ENCODE measurements at regions not wholly inside any gene's neighbourhood (a gene's known extent, or its start where the extent isn't known, plus 50 kb on each side); places are given as distances from the start of the nearest gene placed in this dataset.

- no peaks in the 10 kb centered on the region for H4K20me1 ChIP-seq (ENCODE audit: control insufficient read depth, insufficient read depth, low read length, poor library complexity, severe bottlenecking)
- intact Hi-C loops (cut with micrococcal nuclease): loop anchor here (1.0 to 5.0 kb wide), 7 partner anchors 65 to 1010 kb away; no protein-coding TSS in a partner anchor
- Mint-ChIP-seq H3K4me3 (no peak overlapping the region), H3K4me1 (peaks cover 13% of the 10 kb centered on the region), H3K27me3 (no peaks in the 10 kb centered on the region), H3K9me3 (ENCODE audit: insufficient read depth) (no peaks in the 10 kb centered on the region), H3K27ac (no peak overlapping the region)
- peak overlapping the region; percentile 14 for H2AFZ ChIP-seq (ENCODE audit: insufficient read depth, low read depth, low read length, poor library complexity, severe bottlenecking)
- H3K27ac ChIP-seq (ENCODE audit: low read length in 2 of 2): no peak overlapping the region
- no peaks in the 10 kb centered on the region for H3K79me2 ChIP-seq (ENCODE audit: control insufficient read depth, insufficient read depth, low read length)
- no peak overlapping the region for H3K4me3 ChIP-seq (ENCODE audit: control extremely low read depth in 1 of 5, extremely low read depth in 1 of 5, insufficient read depth in 1 of 5, low read depth in 2 of 5, low read length in 4 of 5)
- H3K9ac ChIP-seq (ENCODE audit: low read length): no peak overlapping the region
- H3K36me3 ChIP-seq (replicated peaks in 1 of 2; ENCODE audit: control extremely low read depth in 1 of 2, control insufficient read depth in 1 of 2, extremely low read depth in 1 of 2, insufficient read depth in 2 of 2, low read length in 1 of 2): no peaks in the 10 kb centered on the region
- peaks cover 0 to 3% (median 0%) of the 10 kb centered on the region in 4 experiments for H3K27me3 ChIP-seq (replicated peaks in 1 of 4; ENCODE audit: control extremely low read depth in 1 of 4, control insufficient read depth in 3 of 4, insufficient read depth in 4 of 4, low read length in 3 of 4)
- H3K4me2 ChIP-seq (replicated peaks; ENCODE audit: low read depth, low read length, poor library complexity, severe bottlenecking): peak overlapping the region; percentile 19
- TF ChIP-seq CTCF (IDR thresholded peaks at IDR 0.05) (peak; percentile 85), EZH2 (IDR thresholded peaks at IDR 0.05; ENCODE audit: borderline replicate concordance, insufficient read depth, low read depth, low read length, poor library complexity, severe bottlenecking) (no peak)
- ATAC-seq (ENCODE audit: low read depth): peak; percentile 75
- WGBS (ENCODE audit: insufficient coverage): 62% methylated on average over 16 of the region's 19 CpGs
- DNase-seq: peak; percentile 79
- POLR2A ChIA-PET: interaction anchor here (1.0 to 1.4 kb wide), 2 partner anchors 232 to 525 kb away, joined by 3 to 4 read pairs; no protein-coding TSS in a partner anchor
- peaks cover 7 to 10% of the 10 kb centered on the region in 2 donors for H3K4me1 ChIP-seq (ENCODE audit: control insufficient read depth in 2 of 2, insufficient read depth in 2 of 2, low read length in 2 of 2)
- H3K9me3 ChIP-seq (ENCODE audit: control extremely low read depth in 1 of 3, control insufficient read depth in 2 of 3, insufficient read depth in 1 of 3, low read length in 2 of 3): peaks cover 0 to under 1% (median 0%) of the 10 kb centered on the region in 3 donors
- CTCF ChIA-PET: interaction anchor here (0.5 to 9.6 kb wide), 79 partner anchors 12 to 1025 kb away, joined by 3 to 232 read pairs (median 4); partner anchors contain the start of gene TMEM163
Measured at GRCh38 chr2:133886735-133887675, 318.7 kb upstream of the NCKAP5 start.

- TF ChIP-seq CTCF (IDR thresholded peaks at IDR 0.05): no peak
- CTCF ChIA-PET: interaction anchor here (0.6 to 9.6 kb wide), 40 partner anchors 11 to 564 kb away, joined by 3 to 232 read pairs (median 5); no protein-coding TSS in a partner anchor
- H3K27ac ChIP-seq (ENCODE audit: low read length in 2 of 2): no peak overlapping the region
- ATAC-seq (ENCODE audit: low read depth): no peak
- no peaks in the 10 kb centered on the region for H3K36me3 ChIP-seq (replicated peaks in 1 of 2; ENCODE audit: control extremely low read depth in 1 of 2, control insufficient read depth in 1 of 2, extremely low read depth in 1 of 2, insufficient read depth in 2 of 2, low read length in 1 of 2)
- H3K9ac ChIP-seq (ENCODE audit: low read length): no peak overlapping the region
- WGBS (ENCODE audit: insufficient coverage): 55% methylated on average over 1 of the region's 4 CpGs
- Mint-ChIP-seq H3K4me1 (peaks cover 14% of the 10 kb centered on the region), H3K27me3 (no peaks in the 10 kb centered on the region), H3K9me3 (ENCODE audit: insufficient read depth) (no peaks in the 10 kb centered on the region), H3K4me3 (no peak overlapping the region), H3K27ac (no peak overlapping the region)
- H2AFZ ChIP-seq (ENCODE audit: insufficient read depth, low read depth, low read length, poor library complexity, severe bottlenecking): no peak overlapping the region
- H4K20me1 ChIP-seq (ENCODE audit: control insufficient read depth, insufficient read depth, low read length, poor library complexity, severe bottlenecking): no peaks in the 10 kb centered on the region
- peaks cover 7 to 10% of the 10 kb centered on the region in 2 donors for H3K4me1 ChIP-seq (ENCODE audit: control insufficient read depth in 2 of 2, insufficient read depth in 2 of 2, low read length in 2 of 2)
- DNase-seq: no peak
- no peak overlapping the region for H3K4me2 ChIP-seq (replicated peaks; ENCODE audit: low read depth, low read length, poor library complexity, severe bottlenecking)
- POLR2A ChIA-PET: no interaction called here
- no peak overlapping the region for H3K4me3 ChIP-seq (ENCODE audit: control extremely low read depth in 1 of 5, extremely low read depth in 1 of 5, insufficient read depth in 1 of 5, low read depth in 2 of 5, low read length in 4 of 5)
- H3K27me3 ChIP-seq (replicated peaks in 1 of 4; ENCODE audit: control extremely low read depth in 1 of 4, control insufficient read depth in 3 of 4, insufficient read depth in 4 of 4, low read length in 3 of 4): peaks cover 0 to 3% (median 0%) of the 10 kb centered on the region in 4 experiments
- H3K9me3 ChIP-seq (ENCODE audit: control extremely low read depth in 1 of 3, control insufficient read depth in 2 of 3, insufficient read depth in 1 of 3, low read length in 2 of 3): no peaks in the 10 kb centered on the region
- intact Hi-C loops (cut with micrococcal nuclease): loop anchor here (2.0 to 5.0 kb wide), 4 partner anchors 65 to 1010 kb away; no protein-coding TSS in a partner anchor
- no peaks in the 10 kb centered on the region for H3K79me2 ChIP-seq (ENCODE audit: control insufficient read depth, insufficient read depth, low read length)
Measured at GRCh38 chr2:133887676-133888040, 319.4 kb upstream of the NCKAP5 start.
